Uterus (tissue), 2 donors: ENCODE measurements at regions not wholly inside any gene's neighbourhood (a gene's known extent, or its start where the extent isn't known, plus 50 kb on each side); places are given as distances from the start of the nearest gene placed in this dataset.

Source experiments
- CTCF ChIP-seq, 4 experiments: fragments of 200-600 bp in 2 of 4; fragments of 450-650 bp in 2 of 4; sonication (generic) in 2 of 4; IDR thresholded peaks; one replicate each; pipeline ENCODE4 v1.5.1; 2016 to 2019; ENCODE audit warnings: antibody characterized with exemption in 4 of 4, mild to moderate bottlenecking in 2 of 4, moderate library complexity in 1 of 4
- POLR2A ChIP-seq, 2 donors: fragments of 450-650 bp; IDR thresholded peaks; one replicate each; pipeline ENCODE4 v1.6.1; 2016; ENCODE audit warnings: antibody characterized with exemption in 2 of 2, mild to moderate bottlenecking in 1 of 2, moderate library complexity in 1 of 2

- TF ChIP-seq CTCF (IDR thresholded peaks at IDR 0.05) (no peak), POLR2A (IDR thresholded peaks at IDR 0.05) (no peak)
Observed at GRCh38 chr7:21327422-21328409, 100.2 kb upstream of the SP4 start.
